Suprapubic skin (tissue), 4 donors: ENCODE measurements at regions not wholly inside any gene's neighbourhood (a gene's known extent, or its start where the extent isn't known, plus 50 kb on each side); places are given as distances from the start of the nearest gene placed in this dataset.

Experiments
- CTCF ChIP-seq, 2 donors: fragments of 200-600 bp in 1 of 2; fragments of 450-650 bp in 1 of 2; sonication (generic) in 1 of 2; IDR thresholded peaks; one replicate each; pipeline ENCODE4 v1.5.1; 2016 to 2019; ENCODE audit warnings: antibody characterized with exemption in 2 of 2, mild to moderate bottlenecking in 1 of 2, moderate library complexity in 1 of 2
- POLR2A ChIP-seq, 2 donors: fragments of 450-650 bp; IDR thresholded peaks; one replicate each; pipeline ENCODE4 v1.6.1; 2017; ENCODE audit warnings: antibody characterized with exemption in 2 of 2, mild to moderate bottlenecking in 2 of 2, moderate library complexity in 2 of 2
- POLR2AphosphoS5 ChIP-seq, 3 donors: sonication (generic); formaldehyde crosslinking; IDR thresholded peaks; one replicate each; pipeline ENCODE4 v1.6.1; 2017; ENCODE audit warnings: antibody characterized with exemption in 3 of 3

DNA sequence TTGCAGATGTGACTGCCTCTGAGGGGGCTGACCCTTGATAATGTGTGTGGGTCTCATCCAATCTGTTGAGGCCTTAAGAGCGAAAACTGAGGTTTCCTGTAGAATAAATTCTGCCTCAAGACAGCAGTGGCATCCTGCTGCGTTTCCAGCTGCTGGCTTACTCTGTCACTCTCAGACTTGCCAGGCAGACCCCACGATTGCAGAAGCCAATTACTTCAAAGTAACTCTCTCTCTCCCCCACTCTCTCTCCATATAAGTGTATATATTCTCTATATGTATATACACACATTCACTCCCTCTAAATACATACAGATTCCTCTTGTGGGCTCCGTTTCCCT, 152.5 kb upstream of the ALKAL2 start:
- TF ChIP-seq CTCF (IDR thresholded peaks at IDR 0.05) (no peak), POLR2A (IDR thresholded peaks at IDR 0.05) (no peak), POLR2AphosphoS5 (IDR thresholded peaks at IDR 0.05) (no peak)
